ENCODE measurements at regions not wholly inside any gene's neighbourhood (a gene's known extent, or its start where the extent isn't known, plus 50 kb on each side); places are given as distances from the start of the nearest gene placed in this dataset.

DNA sequence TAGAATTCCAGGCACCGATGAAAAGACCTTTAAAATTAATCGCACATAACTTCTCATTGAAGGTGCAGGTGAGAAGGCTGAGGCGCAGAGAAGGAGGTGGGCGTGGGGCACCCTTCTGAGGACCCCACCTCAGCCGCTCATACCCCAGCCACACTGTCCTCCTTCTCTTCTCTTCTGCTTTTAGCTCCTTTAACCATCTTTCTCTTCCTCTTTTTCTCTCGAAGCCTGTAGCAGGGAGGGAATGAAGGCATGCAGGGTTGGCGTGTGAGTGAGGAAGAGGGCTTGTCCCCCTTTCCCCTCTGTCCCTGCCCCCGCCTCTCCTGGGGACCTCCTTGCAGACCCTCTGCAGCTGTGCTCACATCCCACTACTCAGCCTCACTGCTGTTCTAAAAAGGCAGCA is 57.8 kb upstream of the CACNA1E start:
- no peak overlapping the region for H3K4me3 ChIP-seq (ENCODE audit: low read depth, low read length)
- TF ChIP-seq, protein P1, sequence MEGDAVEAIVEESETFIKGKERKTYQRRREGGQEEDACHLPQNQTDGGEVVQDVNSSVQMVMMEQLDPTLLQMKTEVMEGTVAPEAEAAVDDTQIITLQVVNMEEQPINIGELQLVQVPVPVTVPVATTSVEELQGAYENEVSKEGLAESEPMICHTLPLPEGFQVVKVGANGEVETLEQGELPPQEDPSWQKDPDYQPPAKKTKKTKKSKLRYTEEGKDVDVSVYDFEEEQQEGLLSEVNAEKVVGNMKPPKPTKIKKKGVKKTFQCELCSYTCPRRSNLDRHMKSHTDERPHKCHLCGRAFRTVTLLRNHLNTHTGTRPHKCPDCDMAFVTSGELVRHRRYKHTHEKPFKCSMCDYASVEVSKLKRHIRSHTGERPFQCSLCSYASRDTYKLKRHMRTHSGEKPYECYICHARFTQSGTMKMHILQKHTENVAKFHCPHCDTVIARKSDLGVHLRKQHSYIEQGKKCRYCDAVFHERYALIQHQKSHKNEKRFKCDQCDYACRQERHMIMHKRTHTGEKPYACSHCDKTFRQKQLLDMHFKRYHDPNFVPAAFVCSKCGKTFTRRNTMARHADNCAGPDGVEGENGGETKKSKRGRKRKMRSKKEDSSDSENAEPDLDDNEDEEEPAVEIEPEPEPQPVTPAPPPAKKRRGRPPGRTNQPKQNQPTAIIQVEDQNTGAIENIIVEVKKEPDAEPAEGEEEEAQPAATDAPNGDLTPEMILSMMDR (IDR thresholded peaks at IDR 0.05; ENCODE audit: low read depth, low read length) = no peak

DNA sequence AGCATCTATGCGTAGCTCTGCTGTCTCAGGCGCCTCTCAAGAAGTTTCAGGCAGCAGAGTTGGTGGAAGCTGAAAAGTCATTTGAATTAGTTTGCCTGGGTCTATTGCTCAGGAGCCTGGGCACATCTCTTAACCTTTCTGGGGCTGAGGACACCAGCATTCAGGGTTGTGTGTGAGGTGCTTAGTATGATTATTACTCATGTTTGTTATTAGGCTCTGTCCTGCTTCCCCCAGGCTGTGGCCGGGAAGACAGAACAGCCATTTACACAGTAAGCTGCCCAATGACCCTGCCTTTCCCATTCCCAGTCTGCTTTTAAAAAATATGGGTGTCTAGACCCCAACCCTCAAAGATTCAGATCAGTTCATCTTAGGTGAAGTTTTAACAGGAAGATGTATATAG is 53.9 kb upstream of the CACNA1E start:
- TF ChIP-seq, protein P1 (IDR thresholded peaks at IDR 0.05; ENCODE audit: low read depth, low read length) = no peak
- H3K4me3 ChIP-seq (ENCODE audit: low read depth, low read length) = no peak overlapping the region

DNA sequence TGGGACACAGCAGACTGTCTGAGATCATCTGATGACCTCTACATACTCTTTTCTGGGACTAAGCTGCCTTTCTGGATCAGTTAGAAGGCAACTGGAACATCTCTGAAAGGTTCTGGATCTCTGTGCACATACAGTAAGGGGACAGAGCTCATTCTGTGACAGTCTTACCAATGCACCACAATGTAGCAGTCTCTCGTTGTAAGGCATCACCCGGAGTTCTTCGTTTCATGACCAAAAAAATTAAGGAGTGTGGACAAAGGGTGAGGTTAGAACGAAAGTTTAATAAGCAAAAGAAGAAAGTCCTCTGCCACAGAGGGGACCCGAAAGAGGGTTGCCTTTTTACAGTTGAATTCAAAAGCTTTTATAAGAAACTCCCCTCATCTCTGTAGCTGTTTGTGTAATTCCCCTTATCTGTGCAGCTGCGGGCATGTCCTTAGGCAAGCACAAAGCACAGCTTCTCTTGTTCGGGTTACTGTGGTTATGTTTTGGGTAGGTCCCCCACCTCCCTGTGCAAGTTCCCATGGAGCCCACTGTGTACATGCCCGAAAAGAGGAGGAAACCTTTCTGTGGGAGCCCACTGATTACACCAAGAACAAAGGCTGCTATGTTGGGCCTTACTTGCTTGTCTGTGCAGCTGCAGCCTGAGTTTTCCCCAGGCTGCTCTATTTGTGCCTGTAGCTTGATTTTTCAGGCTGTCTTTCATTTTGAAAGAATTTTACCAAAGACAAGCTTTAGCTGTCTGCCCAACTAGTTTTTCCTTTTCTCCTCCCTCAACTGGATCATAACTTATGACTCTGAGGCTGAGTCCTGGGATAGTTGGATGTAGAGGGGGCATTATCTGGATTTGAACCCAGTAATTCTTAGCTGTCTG is 53.1 kb upstream of the CACNA1E start:
- H3K4me3 ChIP-seq (ENCODE audit: low read depth, low read length) = no peak overlapping the region
- TF ChIP-seq, protein P1 (IDR thresholded peaks at IDR 0.05; ENCODE audit: low read depth, low read length) = no peak
